GM12878 (cell line): ENCODE measurements at regions not wholly inside any gene's neighbourhood (a gene's known extent, or its start where the extent isn't known, plus 50 kb on each side); places are given as distances from the start of the nearest gene placed in this dataset.

Source experiments
- BMI1 ChIP-seq: fragments of 450-650 bp; IDR thresholded peaks from 2 replicates; pipeline ENCODE4 v1.6.1; 2016; ENCODE audit warnings: mild to moderate bottlenecking, moderate library complexity, borderline replicate concordance
- CREM ChIP-seq: IDR thresholded peaks from 2 replicates; pipeline ENCODE4 v1.6.1; 2014; ENCODE audit warnings: antibody characterized with exemption, low read depth
- CTCF ChIP-seq, 3 experiments: IDR thresholded peaks in 2 of 3; conservative IDR thresholded peaks in 1 of 3; 2 replicates each; pipeline ENCODE4 v1.5.1; 2011; ENCODE audit warnings: low read depth in 3 of 3, low read length in 3 of 3, mild to moderate bottlenecking in 3 of 3, control low read depth in 2 of 3, moderate library complexity in 2 of 3, inconsistent platforms in 1 of 3, mixed read lengths in 1 of 3; ENCODE audit not compliant: control insufficient read depth in 2 of 3, insufficient read depth in 1 of 3; ENCODE audit errors: extremely low read depth in 1 of 3
- EP300 ChIP-seq, 2 experiments: fragments of 150-350 bp in 1 of 2; IDR thresholded peaks; 2 replicates each; pipeline ENCODE4 v1.6.1; 2011 to 2012; ENCODE audit warnings: low read depth in 2 of 2, low read length in 2 of 2, borderline replicate concordance in 1 of 2, improper control_type of control experiment in 1 of 2, inconsistent platforms in 1 of 2; ENCODE audit not compliant: control insufficient read depth in 1 of 2
- EZH2 ChIP-seq: IDR thresholded peaks from 2 replicates; pipeline ENCODE4 v1.6.1; 2012; ENCODE audit warnings: low read depth, mild to moderate bottlenecking, control low read depth, inconsistent platforms, low read length, borderline replicate concordance; ENCODE audit not compliant: control insufficient read depth
- GATAD2B ChIP-seq: fragments of 450-650 bp; conservative IDR thresholded peaks from 2 replicates; pipeline ENCODE4 v1.6.1; 2017; ENCODE audit warnings: low read depth, mild to moderate bottlenecking, moderate library complexity
- MXI1 ChIP-seq: fragments of 150-350 bp; IDR thresholded peaks from 2 replicates; pipeline ENCODE4 v1.6.1; 2011; ENCODE audit warnings: low read depth, mild to moderate bottlenecking, inconsistent platforms, low read length, improper control_type of control experiment
- POLR2A ChIP-seq: IDR thresholded peaks from 2 replicates; pipeline ENCODE4 v1.6.1; 2011; ENCODE audit warnings: low read depth, mild to moderate bottlenecking, low read length
- POLR2AphosphoS5 ChIP-seq: IDR thresholded peaks from 2 replicates; pipeline ENCODE4 v1.6.1; 2011; ENCODE audit warnings: mild to moderate bottlenecking, low read length, inconsistent platforms
- RAD21 ChIP-seq: IDR thresholded peaks from 2 replicates; pipeline ENCODE4 v1.6.1; 2011; ENCODE audit warnings: mild to moderate bottlenecking, low read depth, low read length, moderate library complexity; ENCODE audit not compliant: insufficient read depth
- SP1 ChIP-seq: IDR thresholded peaks from one replicate; pipeline ENCODE4 v1.6.1; 2011; ENCODE audit warnings: low read depth, low read length
- TF ChIP-seq, protein P1 (sequence below): fragments of 450-650 bp; IDR thresholded peaks from 2 replicates; pipeline ENCODE4 v1.6.1; 2016; ENCODE audit warnings: mild to moderate bottlenecking

GRCh38 chr2:78118037-78118436 is 595.9 kb upstream of the LRRTM4 start:
- TF ChIP-seq RAD21 (no peak), CTCF (IDR thresholded peaks at IDR 0.05 in 2 of 3, conservative IDR thresholded peaks at IDR 0.05 in 1 of 3; ENCODE audit: control insufficient read depth in 2 of 3, extremely low read depth in 1 of 3, insufficient read depth in 1 of 3, low read depth in 3 of 3, low read length in 3 of 3) (no peak), SP1 (no peak), GATAD2B (no peak), POLR2A (no peak), EZH2 (no peak), BMI1 (no peak), MXI1 (no peak), EP300 (IDR thresholded peaks at IDR 0.05; ENCODE audit: borderline replicate concordance in 1 of 2, control insufficient read depth in 1 of 2, low read depth in 2 of 2, low read length in 2 of 2) (no peak), CREM (no peak), POLR2AphosphoS5 (no peak)
- TF ChIP-seq, protein P1, sequence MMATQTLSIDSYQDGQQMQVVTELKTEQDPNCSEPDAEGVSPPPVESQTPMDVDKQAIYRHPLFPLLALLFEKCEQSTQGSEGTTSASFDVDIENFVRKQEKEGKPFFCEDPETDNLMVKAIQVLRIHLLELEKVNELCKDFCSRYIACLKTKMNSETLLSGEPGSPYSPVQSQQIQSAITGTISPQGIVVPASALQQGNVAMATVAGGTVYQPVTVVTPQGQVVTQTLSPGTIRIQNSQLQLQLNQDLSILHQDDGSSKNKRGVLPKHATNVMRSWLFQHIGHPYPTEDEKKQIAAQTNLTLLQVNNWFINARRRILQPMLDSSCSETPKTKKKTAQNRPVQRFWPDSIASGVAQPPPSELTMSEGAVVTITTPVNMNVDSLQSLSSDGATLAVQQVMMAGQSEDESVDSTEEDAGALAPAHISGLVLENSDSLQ: no peak
